ENCODE measurements at regions not wholly inside any gene's neighbourhood (a gene's known extent, or its start where the extent isn't known, plus 50 kb on each side); places are given as distances from the start of the nearest gene placed in this dataset.

GRCh38 chr9:119086590-119086989 is 282.6 kb downstream of the BRINP1 start:
- Histone ChIP-seq H3K27ac (no peak overlapping the region), H3K27me3 (ENCODE audit: insufficient read depth in 3 of 3, low read length in 2 of 3) (no peaks in the 10 kb centered on the region), H3K36me3 (ENCODE audit: insufficient read depth in 1 of 2, low read depth in 1 of 2) (no peaks in the 10 kb centered on the region), H3K9me3 (no peaks in the 10 kb centered on the region), H3K4me3 (no peak overlapping the region), H3K4me1 (no peaks in the 10 kb centered on the region)
- ATAC-seq = no peak
- no peak for DNase-seq
- 93 to 100% (median 94%) methylated on average over 1 of the region's 1 CpG for WGBS, 3 donors
- TF ChIP-seq CTCF (IDR thresholded peaks at IDR 0.05) = no peak
- intact Hi-C loops (cut with DNase I) = no loop called here

GRCh38 chr9:119088002-119088547 is 281.2 kb downstream of the BRINP1 start:
- WGBS, 3 donors = 72 to 85% (median 81%) methylated on average over 5 of the region's 5 CpGs
- Histone ChIP-seq H3K27ac (no peak overlapping the region), H3K9me3 (no peaks in the 10 kb centered on the region), H3K4me1 (no peaks in the 10 kb centered on the region), H3K4me3 (no peak overlapping the region), H3K27me3 (ENCODE audit: insufficient read depth in 3 of 3, low read length in 2 of 3) (no peaks in the 10 kb centered on the region), H3K36me3 (ENCODE audit: insufficient read depth in 1 of 2, low read depth in 1 of 2) (no peaks in the 10 kb centered on the region)
- ATAC-seq (no peak), DNase-seq (no peak)
- intact Hi-C loops (cut with DNase I) = no loop called here
- TF ChIP-seq CTCF (IDR thresholded peaks at IDR 0.05) = no peak

DNA sequence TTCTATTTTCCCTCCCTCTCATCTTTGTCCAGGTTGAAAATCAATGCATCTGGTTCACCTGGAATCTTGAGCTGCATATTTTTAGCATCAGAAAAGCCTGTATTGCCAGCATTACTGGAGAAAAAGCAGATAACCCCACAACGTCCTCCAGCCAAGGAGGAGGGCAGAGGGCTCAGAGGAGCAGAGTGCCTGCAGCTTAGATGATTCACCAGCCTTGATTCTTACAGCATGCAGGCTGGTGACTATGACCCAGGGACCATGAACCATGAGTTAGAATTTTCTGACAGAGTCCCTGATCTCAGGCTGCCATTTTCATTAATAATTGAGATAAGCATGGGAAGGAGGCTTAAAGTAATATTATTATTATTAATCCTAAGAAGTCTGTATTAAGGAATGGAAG is 278.2 kb downstream of the BRINP1 start:
- peaks cover 4% of the 10 kb centered on the region for H3K4me1 ChIP-seq
- WGBS, 3 donors = 29 to 41% (median 36%) methylated on average over 1 of the region's 1 CpG
- H3K27me3 ChIP-seq (ENCODE audit: insufficient read depth in 3 of 3, low read length in 2 of 3) = no peaks in the 10 kb centered on the region
- DNase-seq (no peak), ATAC-seq (no peak)
- intact Hi-C loops (cut with DNase I) = no loop called here
- no peak overlapping the region for H3K27ac ChIP-seq
- no peak overlapping the region for H3K4me3 ChIP-seq
- no peak for TF ChIP-seq CTCF (IDR thresholded peaks at IDR 0.05)
- no peaks in the 10 kb centered on the region for H3K9me3 ChIP-seq
- H3K36me3 ChIP-seq (ENCODE audit: insufficient read depth in 1 of 2, low read depth in 1 of 2) = no peaks in the 10 kb centered on the region

DNA sequence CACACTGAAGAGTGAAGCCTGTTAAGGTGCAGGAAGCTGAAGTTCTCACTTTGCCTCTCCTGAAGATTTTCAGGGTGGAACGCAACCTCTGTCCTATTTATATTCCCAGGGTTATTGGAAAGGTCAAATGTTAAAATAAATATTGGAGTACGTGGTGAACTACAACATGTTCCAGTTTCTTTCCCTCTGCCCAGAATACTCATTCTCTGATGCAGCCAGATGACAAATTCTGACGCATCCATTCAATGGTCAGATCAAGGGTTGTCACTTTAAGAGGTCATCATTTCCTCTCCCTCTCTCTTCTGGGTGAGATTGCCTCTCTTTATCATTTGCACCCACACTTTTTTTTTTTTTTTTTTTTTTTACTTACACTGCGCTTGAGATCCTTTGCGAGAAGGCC is 277.1 kb downstream of the BRINP1 start:
- ATAC-seq (no peak), DNase-seq (no peak)
- H3K27ac ChIP-seq = no peak overlapping the region
- no peaks in the 10 kb centered on the region for H3K9me3 ChIP-seq
- peaks cover 4% of the 10 kb centered on the region for H3K4me1 ChIP-seq
- intact Hi-C loops (cut with DNase I) = no loop called here
- no peaks in the 10 kb centered on the region for H3K27me3 ChIP-seq (ENCODE audit: insufficient read depth in 3 of 3, low read length in 2 of 3)
- WGBS, 3 donors = 60 to 82% (median 63%) methylated on average over 5 of the region's 5 CpGs
- no peak for TF ChIP-seq CTCF (IDR thresholded peaks at IDR 0.05)
- H3K4me3 ChIP-seq = no peak overlapping the region
- no peaks in the 10 kb centered on the region for H3K36me3 ChIP-seq (ENCODE audit: insufficient read depth in 1 of 2, low read depth in 1 of 2)

DNA sequence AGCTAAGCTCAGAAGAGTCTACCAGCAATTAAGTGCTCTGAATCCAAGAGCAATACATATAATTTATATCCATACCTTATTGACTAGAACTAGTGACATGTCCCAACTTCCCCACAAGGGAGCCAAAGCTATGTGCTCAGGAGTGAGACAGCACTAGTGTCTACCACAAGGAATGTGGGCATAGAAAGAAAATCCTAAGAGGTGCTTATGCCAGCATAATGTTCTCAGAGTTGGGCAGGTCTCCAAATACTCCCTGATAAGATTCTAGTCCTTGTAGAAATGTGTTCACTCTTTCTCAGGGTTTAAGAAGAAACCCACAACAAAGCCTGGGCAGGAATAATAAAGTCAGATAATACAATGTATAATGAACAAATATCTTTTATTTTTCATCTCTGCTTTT is 275.1 kb downstream of the BRINP1 start:
- TF ChIP-seq CTCF (IDR thresholded peaks at IDR 0.05) = no peak
- Histone ChIP-seq H3K27me3 (ENCODE audit: insufficient read depth in 3 of 3, low read length in 2 of 3) (no peaks in the 10 kb centered on the region), H3K4me3 (no peak overlapping the region), H3K4me1 (peaks cover 4% of the 10 kb centered on the region), H3K36me3 (ENCODE audit: insufficient read depth in 1 of 2, low read depth in 1 of 2) (no peaks in the 10 kb centered on the region), H3K27ac (no peak overlapping the region), H3K9me3 (no peaks in the 10 kb centered on the region)
- intact Hi-C loops (cut with DNase I) = no loop called here
- no peak for DNase-seq
- ATAC-seq = no peak

All from psoas muscle (tissue), 7 donors.